ENCODE measurements at regions not wholly inside any gene's neighbourhood (a gene's known extent, or its start where the extent isn't known, plus 50 kb on each side); places are given as distances from the start of the nearest gene placed in this dataset.

- no peak for DNase-seq (ENCODE audit: low read depth, low spot score)
- no peak overlapping the region for H3K4me3 ChIP-seq (ENCODE audit: low read length)
Observed at GRCh38 chr11:91258876-91259275, 965.7 kb upstream of the FAT3 start.

- H3K4me3 ChIP-seq (ENCODE audit: low read length): no peak overlapping the region
- DNase-seq (ENCODE audit: low read depth, low spot score): no peak
Observed at GRCh38 chr11:91257667-91258066, 967.0 kb upstream of the FAT3 start.

- no peak overlapping the region for H3K4me3 ChIP-seq (ENCODE audit: low read length)
- peak; percentile 37 for DNase-seq (ENCODE audit: low read depth, low spot score)
Observed at GRCh38 chr11:91248199-91248807, 976.3 kb upstream of the FAT3 start.

GRCh38 chr11:91247009-91247735 is 977.4 kb upstream of the FAT3 start:
- H3K4me3 ChIP-seq (ENCODE audit: low read length): no peak overlapping the region
- no peak for DNase-seq (ENCODE audit: low read depth, low spot score)

- no peak for DNase-seq (ENCODE audit: low read depth, low spot score)
- H3K4me3 ChIP-seq (ENCODE audit: low read length): no peak overlapping the region
Observed at GRCh38 chr11:91244912-91245311, 979.7 kb upstream of the FAT3 start.

- no peak overlapping the region for H3K4me3 ChIP-seq (ENCODE audit: low read length)
- no peak for DNase-seq (ENCODE audit: low read depth, low spot score)
Observed at GRCh38 chr11:91243630-91244029, 981.0 kb upstream of the FAT3 start.

GRCh38 chr11:91243051-91243450 is 981.6 kb upstream of the FAT3 start:
- H3K4me3 ChIP-seq (ENCODE audit: low read length): no peak overlapping the region

GRCh38 chr11:91241226-91241625 is 983.4 kb upstream of the FAT3 start:
- no peak overlapping the region for H3K4me3 ChIP-seq (ENCODE audit: low read length)
- no peak for DNase-seq (ENCODE audit: low read depth, low spot score)

More at GRCh38 chr11:91243051-91243450, 981.6 kb upstream of the FAT3 start:
- DNase-seq (ENCODE audit: low read depth, low spot score): no peak

GRCh38 chr11:91239359-91239758 is 985.3 kb upstream of the FAT3 start:
- no peak for DNase-seq (ENCODE audit: low read depth, low spot score)
- H3K4me3 ChIP-seq (ENCODE audit: low read length): no peak overlapping the region

- no peak overlapping the region for H3K4me3 ChIP-seq (ENCODE audit: low read length)
- no peak for DNase-seq (ENCODE audit: low read depth, low spot score)
Observed at GRCh38 chr11:91231226-91231625, 993.4 kb upstream of the FAT3 start.

- H3K4me3 ChIP-seq (ENCODE audit: low read length): no peak overlapping the region
- no peak for DNase-seq (ENCODE audit: low read depth, low spot score)
Observed at GRCh38 chr11:91230647-91231046, 994.0 kb upstream of the FAT3 start.

GRCh38 chr11:91222830-91223229 is 1000.0 kb upstream of the CHORDC1 start:
- no peak for DNase-seq (ENCODE audit: low read depth, low spot score)
- no peak overlapping the region for H3K4me3 ChIP-seq (ENCODE audit: low read length)

- no peak overlapping the region for H3K4me3 ChIP-seq (ENCODE audit: low read length)
- no peak for DNase-seq (ENCODE audit: low read depth, low spot score)
Observed at GRCh38 chr11:91220476-91221202, 997.8 kb upstream of the CHORDC1 start.

- DNase-seq (ENCODE audit: low read depth, low spot score): no peak
- no peak overlapping the region for H3K4me3 ChIP-seq (ENCODE audit: low read length)
Observed at GRCh38 chr11:91219535-91219934, 996.7 kb upstream of the CHORDC1 start.

- no peak for DNase-seq (ENCODE audit: low read depth, low spot score)
- no peak overlapping the region for H3K4me3 ChIP-seq (ENCODE audit: low read length)
Observed at GRCh38 chr11:91209751-91210150, 986.9 kb upstream of the CHORDC1 start.

- H3K4me3 ChIP-seq (ENCODE audit: low read length): no peak overlapping the region
- DNase-seq (ENCODE audit: low read depth, low spot score): no peak
Observed at GRCh38 chr11:91209306-91209705, 986.5 kb upstream of the CHORDC1 start.

GRCh38 chr11:91199866-91200265 is 977.0 kb upstream of the CHORDC1 start:
- H3K4me3 ChIP-seq (ENCODE audit: low read length): no peak overlapping the region
- no peak for DNase-seq (ENCODE audit: low read depth, low spot score)

- no peak overlapping the region for H3K4me3 ChIP-seq (ENCODE audit: low read length)
- DNase-seq (ENCODE audit: low read depth, low spot score): no peak
Observed at GRCh38 chr11:91194546-91194945, 971.7 kb upstream of the CHORDC1 start.

- no peak overlapping the region for H3K4me3 ChIP-seq (ENCODE audit: low read length)
- no peak for DNase-seq (ENCODE audit: low read depth, low spot score)
Observed at GRCh38 chr11:91188484-91188883, 965.6 kb upstream of the CHORDC1 start.

GRCh38 chr11:91187314-91187713 is 964.5 kb upstream of the CHORDC1 start:
- DNase-seq (ENCODE audit: low read depth, low spot score): no peak
- H3K4me3 ChIP-seq (ENCODE audit: low read length): no peak overlapping the region
